ENCODE measurements at regions not wholly inside any gene's neighbourhood (a gene's known extent, or its start where the extent isn't known, plus 50 kb on each side); places are given as distances from the start of the nearest gene placed in this dataset.

- Histone ChIP-seq H3K27ac (no peak overlapping the region), H3K4me2 (ENCODE audit: low read length) (no peak overlapping the region), H3K79me2 (no peaks in the 10 kb centered on the region), H3K4me1 (no peaks in the 10 kb centered on the region), H3K27me3 (ENCODE audit: control insufficient read depth, insufficient read depth, low read length) (no peaks in the 10 kb centered on the region), H2AFZ (no peak overlapping the region), H3K9ac (no peak overlapping the region), H3K4me3 (ENCODE audit: low read depth, low read length) (no peak overlapping the region), H3K36me3 (ENCODE audit: control insufficient read depth, insufficient read depth, low read length) (no peaks in the 10 kb centered on the region), H3K9me3 (ENCODE audit: control insufficient read depth, low read length) (no peaks in the 10 kb centered on the region)
- no peak for TF ChIP-seq CTCF (IDR thresholded peaks at IDR 0.05)
Observed at GRCh38 chr3:26074080-26074479, 284.2 kb downstream of the OXSM start.

DNA sequence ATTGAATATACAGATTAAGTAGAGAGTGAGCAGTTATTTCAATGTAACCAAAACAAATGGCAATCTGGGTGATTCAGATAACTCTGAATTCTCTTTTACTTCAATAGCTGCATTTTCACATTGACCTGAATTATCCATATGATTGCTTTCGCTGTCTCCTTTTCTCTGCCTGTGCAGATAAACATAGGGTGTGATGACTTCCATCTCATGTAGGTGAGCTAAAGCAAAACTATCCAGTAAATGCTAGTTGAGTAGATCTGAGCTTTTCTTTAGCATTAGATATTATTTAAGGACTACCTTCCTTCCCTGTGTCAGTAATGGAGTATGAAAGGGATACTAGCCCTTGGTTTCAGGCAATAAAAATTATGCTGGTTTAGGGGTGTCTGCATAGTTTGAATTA is 288.6 kb downstream of the OXSM start:
- no peak for TF ChIP-seq CTCF (IDR thresholded peaks at IDR 0.05)
- H3K9me3 ChIP-seq (ENCODE audit: control insufficient read depth, low read length): no peaks in the 10 kb centered on the region
- H3K9ac ChIP-seq: no peak overlapping the region
- no peak overlapping the region for H2AFZ ChIP-seq
- no peaks in the 10 kb centered on the region for H3K4me1 ChIP-seq
- no peak overlapping the region for H3K4me3 ChIP-seq (ENCODE audit: low read depth, low read length)
- H3K79me2 ChIP-seq: no peaks in the 10 kb centered on the region
- H3K36me3 ChIP-seq (ENCODE audit: control insufficient read depth, insufficient read depth, low read length): no peaks in the 10 kb centered on the region
- H3K27ac ChIP-seq: no peak overlapping the region
- H3K4me2 ChIP-seq (ENCODE audit: low read length): no peak overlapping the region
- no peaks in the 10 kb centered on the region for H3K27me3 ChIP-seq (ENCODE audit: control insufficient read depth, insufficient read depth, low read length)

GRCh38 chr3:26081166-26081565 is 291.3 kb downstream of the OXSM start:
- Histone ChIP-seq H3K27me3 (ENCODE audit: control insufficient read depth, insufficient read depth, low read length) (no peaks in the 10 kb centered on the region), H2AFZ (no peak overlapping the region)
- no peak for TF ChIP-seq CTCF (IDR thresholded peaks at IDR 0.05)

GRCh38 chr3:26081806-26082205 is 291.9 kb downstream of the OXSM start:
- H3K27ac ChIP-seq: no peak overlapping the region
- no peaks in the 10 kb centered on the region for H3K27me3 ChIP-seq (ENCODE audit: control insufficient read depth, insufficient read depth, low read length)
- H2AFZ ChIP-seq: no peak overlapping the region
- no peaks in the 10 kb centered on the region for H3K9me3 ChIP-seq (ENCODE audit: control insufficient read depth, low read length)
- H3K79me2 ChIP-seq: no peaks in the 10 kb centered on the region
- no peaks in the 10 kb centered on the region for H3K4me1 ChIP-seq
- no peaks in the 10 kb centered on the region for H3K36me3 ChIP-seq (ENCODE audit: control insufficient read depth, insufficient read depth, low read length)
- TF ChIP-seq CTCF (IDR thresholded peaks at IDR 0.05): no peak
- no peak overlapping the region for H3K4me3 ChIP-seq (ENCODE audit: low read depth, low read length)
- H3K4me2 ChIP-seq (ENCODE audit: low read length): no peak overlapping the region
- H3K9ac ChIP-seq: no peak overlapping the region

More at GRCh38 chr3:26081166-26081565, 291.3 kb downstream of the OXSM start:
- Histone ChIP-seq H3K36me3 (ENCODE audit: control insufficient read depth, insufficient read depth, low read length) (no peaks in the 10 kb centered on the region), H3K4me1 (no peaks in the 10 kb centered on the region), H3K4me3 (ENCODE audit: low read depth, low read length) (no peak overlapping the region), H3K79me2 (no peaks in the 10 kb centered on the region), H3K4me2 (ENCODE audit: low read length) (no peak overlapping the region), H3K9ac (no peak overlapping the region), H3K27ac (no peak overlapping the region), H3K9me3 (ENCODE audit: control insufficient read depth, low read length) (no peaks in the 10 kb centered on the region)

DNA sequence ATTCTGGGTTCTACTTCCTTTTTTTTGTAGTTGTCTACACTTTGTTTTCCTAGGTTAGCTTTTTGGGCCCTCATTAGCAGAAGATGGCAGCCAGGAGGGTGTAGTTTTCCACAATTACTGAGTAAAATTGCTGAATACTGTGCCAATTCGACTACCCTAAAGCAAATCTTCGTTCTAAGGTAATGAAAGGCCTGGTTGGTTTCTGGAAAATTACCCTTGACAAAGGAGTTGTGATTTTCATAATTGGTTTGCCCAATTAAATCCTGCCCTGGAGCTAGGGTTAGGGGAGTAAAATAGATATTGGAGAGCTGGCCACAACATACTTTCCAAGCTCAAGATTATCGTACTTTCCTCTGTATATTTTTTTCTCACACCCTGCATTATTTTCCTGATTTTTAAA is 293.0 kb downstream of the OXSM start:
- Histone ChIP-seq H3K27me3 (ENCODE audit: control insufficient read depth, insufficient read depth, low read length) (no peaks in the 10 kb centered on the region), H3K9ac (no peak overlapping the region), H3K79me2 (no peaks in the 10 kb centered on the region), H2AFZ (no peak overlapping the region), H3K27ac (no peak overlapping the region), H3K36me3 (ENCODE audit: control insufficient read depth, insufficient read depth, low read length) (no peaks in the 10 kb centered on the region), H3K4me2 (ENCODE audit: low read length) (no peak overlapping the region), H3K4me3 (ENCODE audit: low read depth, low read length) (no peak overlapping the region), H3K4me1 (no peaks in the 10 kb centered on the region), H3K9me3 (ENCODE audit: control insufficient read depth, low read length) (no peaks in the 10 kb centered on the region)
- TF ChIP-seq CTCF (IDR thresholded peaks at IDR 0.05): no peak

All from parathyroid adenoma (tissue), 2 donors.